ENCODE measurements at regions not wholly inside any gene's neighbourhood (a gene's known extent, or its start where the extent isn't known, plus 50 kb on each side); places are given as distances from the start of the nearest gene placed in this dataset.

GRCh38 chr13:65868099-65868498 is 1362.0 kb downstream of the PCDH9 start:
- TF ChIP-seq SNAI1 (CRISPR knock-in tag; IDR thresholded peaks at IDR 0.05; ENCODE audit: borderline replicate concordance) (no peak), TBP (CRISPR knock-in tag; IDR thresholded peaks at IDR 0.05) (no peak)
